K562 (cell line): ENCODE measurements at regions not wholly inside any gene's neighbourhood (a gene's known extent, or its start where the extent isn't known, plus 50 kb on each side); places are given as distances from the start of the nearest gene placed in this dataset.

ENCODE experiments used
- ATAC-seq: fragments of 200-7000 bp; cut with Tn5 transposase; 3 replicates; pipeline ENCODE4 v1.9.1; 2020; ENCODE audit warnings: moderate library complexity
- BruUV-seq: library from RNA; stranded (reverse); fragments of 400-500 nt; replicated peaks from 2 replicates; lab custom pipeline; 2021; lab: Mats Ljungman, UMichigan
- CTCF ChIA-PET: fragments of 300-600 bp; formaldehyde crosslinking; extraction: SDS; loops from one replicate; lab custom pipeline; 2021; ENCODE audit warnings: low intra/inter-chr PET ratio; lab: Yijun Ruan, JAX
- POLR2A ChIA-PET: fragments of 300-600, 350-650 bp; sonication (Branson Sonifier 250); formaldehyde crosslinking; extraction: SDS; loops from one replicate; lab custom pipeline; 2021; ENCODE audit warnings: antibody characterized with exemption, inconsistent platforms; lab: Yijun Ruan, JAX
- DNase-seq, 4 experiments: peaks; one replicate each; pipeline versions ENCODE4 v3.0.0 to v3.0.0-alpha.2; 2011 to 2018; ENCODE audit warnings: low spot score in 3 of 4, mixed read lengths in 3 of 4; ENCODE audit errors: extremely low read depth in 1 of 4
- FAIRE-seq: peaks from 2 replicates; lab custom pipeline; 2011; peaks lifted over from hg19 to GRCh38; lab: Jason Lieb, UNC
- H2AFZ ChIP-seq: 2 replicates; pipeline ENCODE4 v1.6.0; 2011; ENCODE audit warnings: low read depth, low read length, control low read depth, inconsistent platforms
- H3K27ac ChIP-seq: fragments of 200-600 bp; 3 replicates; pipeline ENCODE4 v1.8.0; 2011; ENCODE audit warnings: low read depth, mild to moderate bottlenecking, control low read depth, inconsistent platforms, low read length, moderate library complexity, mixed read lengths; ENCODE audit errors: extremely low read depth
- H3K27me3 ChIP-seq, 2 experiments: fragments of 300-600 bp in 1 of 2; 2 replicates in 1 of 2; 3 replicates in 1 of 2; pipeline versions ENCODE4 v1.6.0 to v1.8.0; 2011; ENCODE audit warnings: inconsistent platforms in 2 of 2, low read length in 2 of 2, mild to moderate bottlenecking in 1 of 2, mixed read lengths in 1 of 2, moderate library complexity in 1 of 2; ENCODE audit not compliant: control insufficient read depth in 2 of 2, insufficient read depth in 2 of 2
- H3K36me3 ChIP-seq: fragments of 300-600 bp; 3 replicates; pipeline ENCODE4 v1.8.0; 2011; ENCODE audit warnings: mild to moderate bottlenecking, low read length, inconsistent platforms; ENCODE audit not compliant: control insufficient read depth, insufficient read depth
- H3K4me1 ChIP-seq, 2 experiments: fragments of 200-600 bp in 1 of 2; replicated peaks in 1 of 2; 2 replicates in 1 of 2; 3 replicates in 1 of 2; pipeline versions ENCODE4 v1.5.1 to v1.8.0; 2011; ENCODE audit warnings: inconsistent platforms in 2 of 2, low read length in 2 of 2, mild to moderate bottlenecking in 1 of 2, mixed read lengths in 1 of 2, moderate library complexity in 1 of 2; ENCODE audit not compliant: control insufficient read depth in 2 of 2, insufficient read depth in 2 of 2
- H3K4me2 ChIP-seq: 2 replicates; pipeline ENCODE4 v1.6.1; 2011; ENCODE audit warnings: low read length, control low read depth, inconsistent platforms, mixed read lengths; ENCODE audit not compliant: insufficient read depth
- H3K4me3 ChIP-seq: fragments of 200-600 bp; sonication (generic), shearing (Covaris generic); 2 replicates; pipeline ENCODE4 v1.5.1; 2016; ENCODE audit warnings: control low read depth, inconsistent platforms
- H3K79me2 ChIP-seq: fragments of 200-600 bp; 3 replicates; pipeline ENCODE4 v1.8.0; 2011; ENCODE audit warnings: low read length, inconsistent platforms; ENCODE audit not compliant: control insufficient read depth, insufficient read depth
- H3K9ac ChIP-seq, 2 experiments: 2 replicates each; pipeline versions ENCODE4 v1.6.0 to v1.6.1; 2011; ENCODE audit warnings: low read depth in 2 of 2, low read length in 2 of 2, control low read depth in 1 of 2, inconsistent platforms in 1 of 2, mild to moderate bottlenecking in 1 of 2, mixed read lengths in 1 of 2; ENCODE audit not compliant: insufficient read depth in 1 of 2
- H3K9me1 ChIP-seq: one replicate; pipeline ENCODE4 v1.6.0; 2011; ENCODE audit warnings: inconsistent platforms, mild to moderate bottlenecking, low read length, moderate library complexity; ENCODE audit not compliant: control insufficient read depth, insufficient read depth
- H3K9me3 ChIP-seq: replicated peaks from 2 replicates; pipeline ENCODE4 v1.5.1; 2011; ENCODE audit warnings: low read depth, low read length, inconsistent platforms; ENCODE audit not compliant: control insufficient read depth, insufficient read depth
- H4K20me1 ChIP-seq: replicated peaks from 2 replicates; pipeline ENCODE4 v1.6.1; 2011; ENCODE audit warnings: low read length, inconsistent platforms, mixed read lengths; ENCODE audit not compliant: control insufficient read depth, insufficient read depth
- ESRRB ChIP-seq: fragments of 250-450 bp; sonication (Bioruptor Pico); IDR thresholded peaks from 2 replicates; pipeline ENCODE4 v1.5.0; 2020; ENCODE audit warnings: mild to moderate bottlenecking, moderate library complexity, borderline replicate concordance
- MECOM ChIP-seq: fragments of 250-450 bp; sonication (Bioruptor Pico); IDR thresholded peaks from 2 replicates; pipeline ENCODE4 v1.8.0; 2022; ENCODE audit warnings: inconsistent platforms
- RBM25 ChIP-seq: fragments of 200-400 bp; formaldehyde crosslinking; IDR thresholded peaks from 2 replicates; pipeline ENCODE4 v1.6.1; 2018; ENCODE audit warnings: low read length, low read depth, moderate library complexity; ENCODE audit not compliant: severe bottlenecking
- REST ChIP-seq, 2 experiments: fragments of 450-650 bp; formaldehyde crosslinking in 1 of 2; IDR thresholded peaks; 2 replicates each; pipeline versions ENCODE4 v1.4.0 to v1.6.1; 2014 to 2020; ENCODE audit warnings: mild to moderate bottlenecking in 2 of 2, borderline replicate concordance in 1 of 2, low read depth in 1 of 2
- ZFP36 ChIP-seq: fragments of 150-350 bp; IDR thresholded peaks from 2 replicates; pipeline ENCODE4 v1.6.1; 2018; ENCODE audit warnings: low read length, low read depth; ENCODE audit not compliant: partially characterized antibody
- ZNF311 ChIP-seq: fragments of 250-450 bp; sonication (Bioruptor Pico); IDR thresholded peaks from 2 replicates; pipeline ENCODE4 v1.4.0; 2020; ENCODE audit warnings: mild to moderate bottlenecking, moderate library complexity
- WGBS: fragments of 100-300 bp; shearing (Covaris generic); methylation state at CpG from one replicate; pipeline ENCODE4 v1.1.6; 2016; ENCODE audit warnings: low coverage, mixed read lengths; ENCODE audit not compliant: insufficient coverage; ENCODE audit errors: missing lambda C conversion rate; 5-methylcytosine and 5-hydroxymethylcytosine counted together
- in situ Hi-C: fragments of 300-500 bp; cut with MboI; formaldehyde crosslinking; loops from 4 replicates; pipeline ENCODE4 v1.15.0; 2018; ENCODE audit warnings: inconsistent platforms, mixed read lengths
- intact Hi-C: fragments of 100-400 bp; cut with micrococcal nuclease; formaldehyde crosslinking; loops from 2 replicates; pipeline ENCODE4 v1.14.2; 2022

- Histone ChIP-seq H3K4me3 (no peak overlapping the region), H3K9me1 (no peaks in the 10 kb centered on the region), H3K9me3 (no peaks in the 10 kb centered on the region), H3K9ac (no peak overlapping the region), H3K27me3 (peaks cover 7 to 44% of the 10 kb centered on the region in 2 experiments; a peak in 4 of 5 replicates), H3K4me2 (no peak overlapping the region), H3K4me1 (peaks cover 5 to 12% of the 10 kb centered on the region in 2 experiments; a peak in 4 of 5 replicates), H3K79me2 (no peaks in the 10 kb centered on the region), H3K27ac (no peak overlapping the region), H4K20me1 (0 out of 2 replicates have a peak, but pooled peaks cover 5% of the 10 kb centered on the region), H3K36me3 (no peaks in the 10 kb centered on the region), H2AFZ (no peak overlapping the region)
- WGBS: 0% methylated on average over 3 of the region's 3 CpGs
- FAIRE-seq (no peak), ATAC-seq (no peak), DNase-seq (no peak)
- BruUV-seq: no TSS peak
- TF ChIP-seq ZFP36 (peak; percentile 61), RBM25 (peak; percentile 33), MECOM (no peak)
- intact Hi-C loops (loop anchor here (10.0 kb wide), 1 partner anchor 165 kb away; no protein-coding TSS in a partner anchor), in situ Hi-C loops (no loop called here)
- ChIA-PET POLR2A (no interaction called here), CTCF (no interaction called here)
These were observed 179.1 kb downstream of the PHETA1 start for GRCh38 chr12:111189792-111190191.

GRCh38 chr12:111188436-111188835, 180.5 kb downstream of the PHETA1 start:
- Histone ChIP-seq H3K9ac (no peak overlapping the region; a peak in 1 of 4 replicates), H3K4me2 (no peak overlapping the region), H3K9me1 (no peaks in the 10 kb centered on the region), H3K27ac (no peak overlapping the region), H3K36me3 (no peaks in the 10 kb centered on the region), H3K9me3 (no peaks in the 10 kb centered on the region), H3K4me1 (peaks cover 5 to 12% of the 10 kb centered on the region in 2 experiments; a peak in 4 of 5 replicates), H3K27me3 (peaks cover 0 to 37% of the 10 kb centered on the region in 2 experiments; a peak in 2 of 5 replicates), H3K4me3 (no peak overlapping the region), H2AFZ (no peak overlapping the region), H3K79me2 (no peaks in the 10 kb centered on the region), H4K20me1 (peaks cover 3% of the 10 kb centered on the region; the same call in 1 of the 2 replicates)
- CTCF ChIA-PET: no interaction called here
- no peak for FAIRE-seq
- DNase-seq: no peak
- ATAC-seq: no peak
- in situ Hi-C loops (no loop called here), intact Hi-C loops (loop anchor here (10.0 kb wide), 1 partner anchor 164 kb away; no protein-coding TSS in a partner anchor)
- 4% methylated on average over 8 of the region's 8 CpGs for WGBS
- no TSS peak for BruUV-seq
- POLR2A ChIA-PET: interaction anchor here (0.6 kb wide), 1 partner anchor 272 kb away, joined by 3 read pairs; no protein-coding TSS in a partner anchor
- TF ChIP-seq ESRRB (CRISPR knock-in tag): no peak
- no peak for TF ChIP-seq REST (IDR thresholded peaks at IDR 0.05; ENCODE audit: borderline replicate concordance)
- TF ChIP-seq REST (CRISPR knock-in tag; IDR thresholded peaks at IDR 0.05; ENCODE audit: low read depth): no peak
- no peak for TF ChIP-seq ZNF311 (CRISPR knock-in tag)
